Tibial nerve (tissue), 4 donors: ENCODE measurements at regions not wholly inside any gene's neighbourhood (a gene's known extent, or its start where the extent isn't known, plus 50 kb on each side); places are given as distances from the start of the nearest gene placed in this dataset.

ENCODE experiments used
- EP300 ChIP-seq, 2 donors: sonication (generic); formaldehyde crosslinking; IDR thresholded peaks; one replicate each; pipeline ENCODE4 v1.6.1; 2017; ENCODE audit warnings: antibody characterized with exemption in 2 of 2, mild to moderate bottlenecking in 1 of 2
- POLR2A ChIP-seq, 2 donors: fragments of 450-650 bp; IDR thresholded peaks; one replicate each; pipeline ENCODE4 v1.6.1; 2017; ENCODE audit warnings: antibody characterized with exemption in 2 of 2, mild to moderate bottlenecking in 2 of 2, moderate library complexity in 2 of 2
- TF ChIP-seq, protein P1 (sequence below), 5 experiments: fragments of 200-600 bp in 3 of 5; fragments of 450-650 bp in 2 of 5; sonication (generic) in 3 of 5; IDR thresholded peaks; one replicate each; pipeline ENCODE4 v1.5.1; 2016 to 2019; ENCODE audit warnings: antibody characterized with exemption in 5 of 5, mild to moderate bottlenecking in 3 of 5, moderate library complexity in 2 of 5

DNA sequence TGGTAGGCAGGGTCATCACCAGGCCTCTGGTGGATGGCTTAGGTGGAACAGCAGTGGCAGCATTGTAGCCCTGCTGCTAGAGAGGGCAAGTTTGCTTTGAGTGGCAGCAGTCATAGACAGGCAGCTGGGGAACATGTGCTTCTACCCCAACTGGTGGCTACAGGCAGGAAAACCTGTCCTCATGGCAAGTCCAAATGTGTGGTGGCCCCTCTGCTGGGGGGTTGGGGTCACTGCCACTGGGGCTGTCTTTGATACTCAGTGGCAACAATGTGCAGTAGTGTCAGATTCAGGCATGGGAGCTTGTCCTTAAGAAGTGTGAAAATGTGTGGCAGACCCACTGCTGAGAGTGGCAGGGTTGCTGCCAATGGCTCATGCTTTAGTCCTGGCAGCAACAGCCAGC, 186.2 kb upstream of the NPSR1 start:
- TF ChIP-seq, protein P1, sequence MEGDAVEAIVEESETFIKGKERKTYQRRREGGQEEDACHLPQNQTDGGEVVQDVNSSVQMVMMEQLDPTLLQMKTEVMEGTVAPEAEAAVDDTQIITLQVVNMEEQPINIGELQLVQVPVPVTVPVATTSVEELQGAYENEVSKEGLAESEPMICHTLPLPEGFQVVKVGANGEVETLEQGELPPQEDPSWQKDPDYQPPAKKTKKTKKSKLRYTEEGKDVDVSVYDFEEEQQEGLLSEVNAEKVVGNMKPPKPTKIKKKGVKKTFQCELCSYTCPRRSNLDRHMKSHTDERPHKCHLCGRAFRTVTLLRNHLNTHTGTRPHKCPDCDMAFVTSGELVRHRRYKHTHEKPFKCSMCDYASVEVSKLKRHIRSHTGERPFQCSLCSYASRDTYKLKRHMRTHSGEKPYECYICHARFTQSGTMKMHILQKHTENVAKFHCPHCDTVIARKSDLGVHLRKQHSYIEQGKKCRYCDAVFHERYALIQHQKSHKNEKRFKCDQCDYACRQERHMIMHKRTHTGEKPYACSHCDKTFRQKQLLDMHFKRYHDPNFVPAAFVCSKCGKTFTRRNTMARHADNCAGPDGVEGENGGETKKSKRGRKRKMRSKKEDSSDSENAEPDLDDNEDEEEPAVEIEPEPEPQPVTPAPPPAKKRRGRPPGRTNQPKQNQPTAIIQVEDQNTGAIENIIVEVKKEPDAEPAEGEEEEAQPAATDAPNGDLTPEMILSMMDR (IDR thresholded peaks at IDR 0.05), result no peak
- TF ChIP-seq EP300 (IDR thresholded peaks at IDR 0.05) (no peak), POLR2A (IDR thresholded peaks at IDR 0.05) (no peak)
